Neural progenitor cell (in vitro differentiated cells): ENCODE measurements at regions not wholly inside any gene's neighbourhood (a gene's known extent, or its start where the extent isn't known, plus 50 kb on each side); places are given as distances from the start of the nearest gene placed in this dataset.
A peak's percentile ranks its signal among the peaks of the same experiment; 100 is the strongest.

Experiments
- DNase-seq: peaks from one replicate; pipeline ENCODE4 v3.0.0-alpha.2; 2016; ENCODE audit warnings: low spot score
- H2AFZ ChIP-seq: fragments of 200-600 bp; sonication (generic); replicated peaks from 2 replicates; pipeline ENCODE4 v1.6.1; 2016; ENCODE audit warnings: antibody characterized with exemption
- H3F3A ChIP-seq: fragments of 200-600 bp; sonication (generic); 2 replicates; pipeline ENCODE4 v1.6.1; 2016; ENCODE audit warnings: antibody characterized with exemption, low read depth
- H3K27ac ChIP-seq: fragments of 200-600 bp; sonication (generic); 2 replicates; pipeline ENCODE4 v1.5.1; 2016; ENCODE audit warnings: mild to moderate bottlenecking
- H3K27me3 ChIP-seq: fragments of 200-600 bp; sonication (generic); 2 replicates; pipeline ENCODE4 v1.6.1; 2016; ENCODE audit warnings: mild to moderate bottlenecking, moderate library complexity
- H3K36me3 ChIP-seq: fragments of 200-600 bp; sonication (generic); 2 replicates; pipeline ENCODE4 v1.5.1; 2016
- H3K4me1 ChIP-seq: fragments of 200-600 bp; sonication (generic); 2 replicates; pipeline ENCODE4 v1.6.1; 2016; ENCODE audit warnings: mixed run types
- H3K4me2 ChIP-seq: fragments of 200-600 bp; sonication (generic); 2 replicates; pipeline ENCODE4 v1.6.1; 2016
- H3K4me3 ChIP-seq: fragments of 200-600 bp; sonication (generic); 2 replicates; pipeline ENCODE4 v1.5.1; 2016
- H3K79me2 ChIP-seq: fragments of 200-600 bp; sonication (generic); 2 replicates; pipeline ENCODE4 v1.6.1; 2016; ENCODE audit warnings: low read depth
- H3K9ac ChIP-seq: fragments of 200-600 bp; sonication (generic); 2 replicates; pipeline ENCODE4 v1.6.1; 2016
- H3K9me3 ChIP-seq: fragments of 200-600 bp; sonication (generic); 2 replicates; pipeline ENCODE4 v1.5.1; 2016; ENCODE audit warnings: low read depth
- H4K20me1 ChIP-seq: fragments of 200-600 bp; sonication (generic); 2 replicates; pipeline ENCODE4 v1.6.1; 2016; ENCODE audit warnings: low read depth
- H3K27ac Mint-ChIP-seq: 3 replicates; pipeline ENCODE4 v1.8.0; 2021; ENCODE audit warnings: mixed read lengths
- H3K27me3 Mint-ChIP-seq: 2 replicates; pipeline ENCODE4 v1.8.0; 2022; ENCODE audit warnings: low read depth, mild to moderate bottlenecking, inconsistent platforms, moderate library complexity, mixed read lengths; ENCODE audit not compliant: insufficient read depth
- H3K36me3 Mint-ChIP-seq: 3 replicates; pipeline ENCODE4 v1.8.0; 2021; ENCODE audit warnings: mixed read lengths
- H3K4me1 Mint-ChIP-seq: 3 replicates; pipeline ENCODE4 v1.8.0; 2021; ENCODE audit warnings: mixed read lengths
- H3K4me3 Mint-ChIP-seq: 3 replicates; pipeline ENCODE4 v1.8.0; 2021; ENCODE audit warnings: mild to moderate bottlenecking, moderate library complexity, mixed read lengths
- H3K9me3 Mint-ChIP-seq: 3 replicates; pipeline ENCODE4 v1.8.0; 2020; ENCODE audit warnings: mixed read lengths
- EZH2 ChIP-seq: fragments of 200-600 bp; sonication (generic); IDR thresholded peaks from 2 replicates; pipeline ENCODE4 v1.6.1; 2017; ENCODE audit warnings: antibody characterized with exemption, mild to moderate bottlenecking, moderate library complexity
- EZH2phosphoT487 ChIP-seq: fragments of 200-600 bp; sonication (generic); IDR thresholded peaks from 2 replicates; pipeline ENCODE4 v1.6.1; 2017; ENCODE audit warnings: antibody characterized with exemption
- TF ChIP-seq, protein P1 (sequence below): fragments of 200-600 bp; sonication (generic); IDR thresholded peaks from 2 replicates; pipeline ENCODE4 v1.5.1; 2017; ENCODE audit warnings: antibody characterized with exemption, mild to moderate bottlenecking

DNA sequence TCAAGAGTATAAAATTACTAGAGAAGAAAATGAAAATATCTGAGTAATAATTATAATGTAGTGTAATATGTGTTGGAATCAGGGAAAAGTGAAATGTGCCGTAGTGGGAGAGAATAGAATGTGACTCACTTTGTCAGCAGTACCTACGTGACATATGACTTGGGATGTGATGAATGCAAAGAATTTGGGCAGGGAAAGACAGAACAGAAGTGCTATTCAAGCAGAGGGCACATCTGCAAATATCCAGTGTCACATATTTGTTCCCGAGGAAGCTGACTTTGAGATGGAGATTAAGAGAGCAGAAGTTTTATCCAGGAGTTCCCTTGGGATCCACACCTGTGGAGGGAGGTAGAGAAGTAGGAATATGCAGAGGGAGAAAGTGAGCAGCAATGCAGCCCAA is 69.3 kb upstream of the HS3ST1 start:
- Mint-ChIP-seq H3K4me3 (no peak overlapping the region), H3K27ac (no peak overlapping the region), H3K36me3 (no peaks in the 10 kb centered on the region), H3K27me3 (no peaks in the 10 kb centered on the region), H3K9me3 (peaks cover 11% of the 10 kb centered on the region), H3K4me1 (peaks cover 6% of the 10 kb centered on the region)
- H3K79me2 ChIP-seq: no peaks in the 10 kb centered on the region
- H3K4me1 ChIP-seq: no peaks in the 10 kb centered on the region
- no peak overlapping the region for H3K27ac ChIP-seq
- H3K9ac ChIP-seq: no peak overlapping the region
- no peak overlapping the region for H3K4me3 ChIP-seq
- no peaks in the 10 kb centered on the region for H3K27me3 ChIP-seq
- no peaks in the 10 kb centered on the region for H3K36me3 ChIP-seq
- no peak for DNase-seq
- H2AFZ ChIP-seq: no peak overlapping the region
- no peak overlapping the region for H3K4me2 ChIP-seq
- TF ChIP-seq, protein P1, sequence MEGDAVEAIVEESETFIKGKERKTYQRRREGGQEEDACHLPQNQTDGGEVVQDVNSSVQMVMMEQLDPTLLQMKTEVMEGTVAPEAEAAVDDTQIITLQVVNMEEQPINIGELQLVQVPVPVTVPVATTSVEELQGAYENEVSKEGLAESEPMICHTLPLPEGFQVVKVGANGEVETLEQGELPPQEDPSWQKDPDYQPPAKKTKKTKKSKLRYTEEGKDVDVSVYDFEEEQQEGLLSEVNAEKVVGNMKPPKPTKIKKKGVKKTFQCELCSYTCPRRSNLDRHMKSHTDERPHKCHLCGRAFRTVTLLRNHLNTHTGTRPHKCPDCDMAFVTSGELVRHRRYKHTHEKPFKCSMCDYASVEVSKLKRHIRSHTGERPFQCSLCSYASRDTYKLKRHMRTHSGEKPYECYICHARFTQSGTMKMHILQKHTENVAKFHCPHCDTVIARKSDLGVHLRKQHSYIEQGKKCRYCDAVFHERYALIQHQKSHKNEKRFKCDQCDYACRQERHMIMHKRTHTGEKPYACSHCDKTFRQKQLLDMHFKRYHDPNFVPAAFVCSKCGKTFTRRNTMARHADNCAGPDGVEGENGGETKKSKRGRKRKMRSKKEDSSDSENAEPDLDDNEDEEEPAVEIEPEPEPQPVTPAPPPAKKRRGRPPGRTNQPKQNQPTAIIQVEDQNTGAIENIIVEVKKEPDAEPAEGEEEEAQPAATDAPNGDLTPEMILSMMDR: no peak
- TF ChIP-seq EZH2 (no peak), EZH2phosphoT487 (no peak)
- no peaks in the 10 kb centered on the region for H3F3A ChIP-seq
- H4K20me1 ChIP-seq: no peaks in the 10 kb centered on the region
- no peaks in the 10 kb centered on the region for H3K9me3 ChIP-seq

DNA sequence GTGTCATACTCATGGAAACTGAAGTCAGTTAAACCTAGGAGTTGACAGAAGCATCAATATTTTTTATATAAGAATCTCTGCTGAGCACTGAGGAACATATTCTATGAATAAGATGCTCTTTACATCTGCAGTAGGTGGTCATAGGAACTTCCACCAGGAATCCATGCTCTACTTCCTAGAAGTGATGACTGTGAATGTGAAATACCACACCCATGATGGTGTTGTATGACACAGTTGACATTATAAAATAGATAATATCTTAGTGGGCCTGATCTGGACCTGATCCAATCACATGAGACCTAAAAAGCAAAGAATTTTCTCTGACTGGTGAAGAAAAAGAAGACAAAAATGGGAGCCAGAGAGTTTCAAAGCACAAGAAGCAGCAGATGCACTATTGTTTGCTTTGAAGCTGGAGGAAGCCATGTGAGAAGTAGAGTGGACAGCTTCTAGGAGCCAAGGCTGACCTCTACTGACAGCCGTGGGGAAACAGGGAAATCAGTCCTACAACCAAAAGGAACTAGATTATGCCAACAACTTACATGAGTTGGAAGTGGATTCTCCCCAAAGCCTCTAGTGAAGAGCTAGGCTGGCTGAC is 68.6 kb upstream of the HS3ST1 start:
- no peaks in the 10 kb centered on the region for H3K4me1 ChIP-seq
- H3K79me2 ChIP-seq: no peaks in the 10 kb centered on the region
- H3K9ac ChIP-seq: no peak overlapping the region
- no peaks in the 10 kb centered on the region for H3K36me3 ChIP-seq
- DNase-seq: no peak
- no peaks in the 10 kb centered on the region for H4K20me1 ChIP-seq
- Mint-ChIP-seq H3K4me3 (no peak overlapping the region), H3K4me1 (peaks cover 4% of the 10 kb centered on the region), H3K27me3 (no peaks in the 10 kb centered on the region), H3K36me3 (no peaks in the 10 kb centered on the region), H3K27ac (no peak overlapping the region), H3K9me3 (peaks cover 11% of the 10 kb centered on the region)
- H3K27ac ChIP-seq: no peak overlapping the region
- H3K4me3 ChIP-seq: no peak overlapping the region
- no peaks in the 10 kb centered on the region for H3K27me3 ChIP-seq
- TF ChIP-seq EZH2: no peak
- H3K9me3 ChIP-seq: no peaks in the 10 kb centered on the region
- no peaks in the 10 kb centered on the region for H3F3A ChIP-seq
- H3K4me2 ChIP-seq: no peak overlapping the region
- H2AFZ ChIP-seq: no peak overlapping the region

DNA sequence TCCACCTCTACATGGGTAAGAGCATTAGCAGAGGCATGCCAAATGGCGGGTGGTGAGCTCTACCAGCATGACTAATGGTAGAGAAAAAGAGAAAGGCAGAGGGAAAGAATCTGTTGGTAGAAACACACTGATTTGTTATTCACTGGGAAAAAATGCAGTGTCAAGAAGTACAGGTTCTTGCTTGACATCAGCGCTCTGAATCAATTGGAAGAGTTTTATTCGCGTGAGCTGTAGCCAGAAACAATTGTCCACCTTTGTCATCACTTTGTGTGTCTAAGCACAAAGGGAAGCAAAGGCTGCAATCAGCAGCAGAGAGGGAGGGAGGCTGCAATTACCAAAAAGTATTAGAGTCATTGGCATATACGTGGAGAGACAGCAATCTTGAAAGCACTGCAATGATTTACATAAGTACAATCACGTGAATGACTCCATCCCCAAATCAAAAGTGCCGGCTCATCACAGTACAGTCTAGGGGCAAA is 67.7 kb upstream of the HS3ST1 start:
- Mint-ChIP-seq H3K4me3 (no peak overlapping the region), H3K27ac (no peak overlapping the region), H3K9me3 (peaks cover 11% of the 10 kb centered on the region), H3K27me3 (no peaks in the 10 kb centered on the region), H3K4me1 (peaks cover 4% of the 10 kb centered on the region), H3K36me3 (no peaks in the 10 kb centered on the region)
- Histone ChIP-seq H3K4me1 (no peaks in the 10 kb centered on the region), H3F3A (no peaks in the 10 kb centered on the region), H3K9me3 (no peaks in the 10 kb centered on the region), H3K79me2 (no peaks in the 10 kb centered on the region), H2AFZ (peak overlapping the region; percentile 13), H4K20me1 (no peaks in the 10 kb centered on the region), H3K4me3 (no peak overlapping the region), H3K27me3 (no peaks in the 10 kb centered on the region), H3K9ac (no peak overlapping the region), H3K36me3 (no peaks in the 10 kb centered on the region), H3K4me2 (no peak overlapping the region), H3K27ac (no peak overlapping the region)
- DNase-seq: peak; percentile 4
- TF ChIP-seq EZH2 (no peak), EZH2phosphoT487 (no peak)
- TF ChIP-seq, protein P1: no peak

DNA sequence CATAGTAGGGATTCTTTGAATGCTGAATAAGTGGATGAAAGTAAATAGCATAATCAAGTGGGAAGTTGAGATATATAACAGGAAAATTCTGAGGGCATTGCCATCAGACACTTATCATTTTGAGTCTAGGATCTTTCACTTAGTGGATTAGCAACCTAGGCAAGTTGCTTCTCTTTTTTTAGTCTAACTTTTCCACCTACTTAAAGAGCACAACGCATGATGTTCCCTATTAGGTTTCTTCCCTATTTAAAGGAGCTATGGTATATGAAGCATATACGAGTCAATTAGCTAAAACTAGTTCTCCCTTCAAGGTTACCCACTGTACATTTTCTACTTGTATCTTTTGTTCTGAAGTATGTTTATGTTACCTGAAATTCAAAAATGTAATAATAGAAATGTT is 67.1 kb upstream of the HS3ST1 start:
- Histone ChIP-seq H3K79me2 (no peaks in the 10 kb centered on the region), H3K9ac (no peak overlapping the region), H3K27ac (no peak overlapping the region), H3K4me2 (no peak overlapping the region), H3K4me3 (no peak overlapping the region), H2AFZ (no peak overlapping the region), H3K4me1 (no peaks in the 10 kb centered on the region), H3K36me3 (no peaks in the 10 kb centered on the region), H3K9me3 (no peaks in the 10 kb centered on the region), H3K27me3 (no peaks in the 10 kb centered on the region), H3F3A (no peaks in the 10 kb centered on the region), H4K20me1 (no peaks in the 10 kb centered on the region)
- H3K27ac Mint-ChIP-seq: no peak overlapping the region
- DNase-seq: no peak
- H3K4me1 Mint-ChIP-seq: peaks cover 4% of the 10 kb centered on the region
- H3K27me3 Mint-ChIP-seq: no peaks in the 10 kb centered on the region
- TF ChIP-seq EZH2: no peak
- no peak for TF ChIP-seq EZH2phosphoT487
- TF ChIP-seq, protein P1: no peak
- no peaks in the 10 kb centered on the region for H3K36me3 Mint-ChIP-seq
- H3K9me3 Mint-ChIP-seq: peaks cover 11% of the 10 kb centered on the region
- H3K4me3 Mint-ChIP-seq: no peak overlapping the region
